ENCODE measurements at regions not wholly inside any gene's neighbourhood (a gene's known extent, or its start where the extent isn't known, plus 50 kb on each side); places are given as distances from the start of the nearest gene placed in this dataset.

DNA sequence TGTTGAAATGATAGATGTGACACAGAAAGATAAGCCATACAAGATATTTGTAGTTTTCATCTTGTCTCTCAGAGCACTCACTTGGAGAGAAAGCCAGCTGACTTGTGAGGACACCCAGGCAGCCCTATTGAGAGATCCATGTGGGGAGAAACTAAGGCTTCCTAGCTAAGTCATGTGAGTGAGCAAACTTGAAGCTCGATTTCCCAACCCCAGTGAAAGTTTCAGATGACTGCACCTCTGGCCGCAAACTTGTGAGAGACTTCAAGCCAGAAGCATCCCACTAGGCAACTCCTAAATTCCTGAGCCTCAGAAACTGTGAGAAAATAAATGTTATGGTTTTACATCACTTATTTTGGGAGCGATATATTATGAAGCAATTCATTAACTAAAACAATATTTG, 832.3 kb downstream of the LTN1 start:
- H3K4me1 ChIP-seq: no peaks in the 10 kb centered on the region
- no peaks in the 10 kb centered on the region for H3K36me3 ChIP-seq
- no peak overlapping the region for H3K4me3 ChIP-seq
- no peaks in the 10 kb centered on the region for H3K27me3 ChIP-seq
- H3K4me2 ChIP-seq: no peak overlapping the region
- H3K27ac ChIP-seq: no peak overlapping the region
- H3K9ac ChIP-seq: no peak overlapping the region
- no peaks in the 10 kb centered on the region for H4K20me1 ChIP-seq
- TF ChIP-seq Cebpa-rat (IDR thresholded peaks at IDR 0.05): no peak
- no peaks in the 10 kb centered on the region for H3K9me3 ChIP-seq

DNA sequence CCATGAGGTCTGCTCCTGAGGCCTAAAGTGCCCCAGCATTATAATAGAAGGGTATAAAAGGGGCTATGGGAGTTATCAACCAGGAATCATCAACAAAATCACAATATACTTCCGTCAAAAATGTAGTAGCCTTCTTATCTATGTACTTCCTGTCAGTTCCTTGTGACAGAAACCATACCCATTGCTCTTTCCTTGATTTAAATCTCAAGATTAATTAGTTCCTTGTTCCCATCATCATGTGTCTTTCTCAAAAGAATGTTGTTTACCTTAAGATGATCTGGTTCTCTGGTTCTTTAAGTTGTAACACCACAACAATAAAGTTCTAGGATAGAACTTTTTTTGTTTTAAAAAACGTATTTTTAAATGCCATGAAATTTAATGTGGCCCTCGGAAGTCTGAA, 833.3 kb downstream of the LTN1 start:
- Histone ChIP-seq H3K27me3 (no peaks in the 10 kb centered on the region), H3K4me3 (no peak overlapping the region), H3K36me3 (no peaks in the 10 kb centered on the region), H3K27ac (no peak overlapping the region), H3K9ac (no peak overlapping the region), H3K4me1 (no peaks in the 10 kb centered on the region), H3K9me3 (no peaks in the 10 kb centered on the region), H3K4me2 (no peak overlapping the region), H4K20me1 (no peaks in the 10 kb centered on the region)
- no peak for TF ChIP-seq Cebpa-rat (IDR thresholded peaks at IDR 0.05)

DNA sequence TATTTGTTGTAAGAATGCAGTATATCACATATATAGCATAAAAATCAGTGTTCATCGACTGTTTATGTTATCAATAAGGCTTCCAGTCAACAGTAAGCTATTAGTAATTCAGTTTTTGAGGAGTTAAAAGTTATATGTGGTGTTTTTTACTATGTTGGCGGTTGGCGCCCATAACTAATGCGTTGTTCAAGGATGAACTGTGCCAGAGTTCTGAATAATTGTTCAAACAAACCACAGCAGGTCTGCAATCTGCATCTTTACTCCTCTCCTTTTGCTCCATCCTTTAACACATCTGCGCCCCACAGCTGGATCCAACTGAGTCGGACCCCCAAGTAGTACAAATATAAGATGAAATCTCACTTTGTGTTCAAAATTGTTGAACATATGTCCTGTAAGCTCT, 836.1 kb downstream of the LTN1 start:
- Histone ChIP-seq H3K27ac (no peak overlapping the region), H3K9ac (no peak overlapping the region), H3K27me3 (no peaks in the 10 kb centered on the region), H3K4me2 (no peak overlapping the region), H3K36me3 (no peaks in the 10 kb centered on the region), H3K9me3 (no peaks in the 10 kb centered on the region), H3K4me1 (no peaks in the 10 kb centered on the region), H4K20me1 (no peaks in the 10 kb centered on the region), H3K4me3 (no peak overlapping the region)
- no peak for TF ChIP-seq Cebpa-rat (IDR thresholded peaks at IDR 0.05)

DNA sequence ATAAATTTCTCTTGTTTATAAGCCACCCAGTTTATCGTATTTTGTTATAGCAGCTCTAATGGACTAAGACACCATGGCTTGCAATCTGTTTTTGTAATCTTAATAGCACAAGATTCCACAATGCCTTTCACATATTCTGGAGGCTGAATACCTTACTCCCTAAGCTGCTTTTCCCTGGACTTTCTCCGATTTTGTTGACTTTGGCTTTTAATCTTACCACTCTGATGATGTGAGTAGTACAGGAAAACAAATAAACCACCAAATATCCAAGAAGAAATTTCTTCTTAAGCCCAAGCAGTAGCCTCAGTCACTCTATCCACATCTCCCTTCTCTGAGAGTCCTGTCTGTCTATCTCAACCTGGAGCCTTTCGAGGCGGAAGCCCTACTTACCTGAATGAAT, 838.6 kb downstream of the LTN1 start:
- Histone ChIP-seq H3K27me3 (no peaks in the 10 kb centered on the region), H3K9me3 (no peaks in the 10 kb centered on the region), H3K27ac (no peak overlapping the region), H3K4me2 (no peak overlapping the region), H3K9ac (no peak overlapping the region), H3K36me3 (no peaks in the 10 kb centered on the region), H3K4me3 (no peak overlapping the region), H3K4me1 (no peaks in the 10 kb centered on the region), H4K20me1 (no peaks in the 10 kb centered on the region)
- no peak for TF ChIP-seq Cebpa-rat (IDR thresholded peaks at IDR 0.05)

DNA sequence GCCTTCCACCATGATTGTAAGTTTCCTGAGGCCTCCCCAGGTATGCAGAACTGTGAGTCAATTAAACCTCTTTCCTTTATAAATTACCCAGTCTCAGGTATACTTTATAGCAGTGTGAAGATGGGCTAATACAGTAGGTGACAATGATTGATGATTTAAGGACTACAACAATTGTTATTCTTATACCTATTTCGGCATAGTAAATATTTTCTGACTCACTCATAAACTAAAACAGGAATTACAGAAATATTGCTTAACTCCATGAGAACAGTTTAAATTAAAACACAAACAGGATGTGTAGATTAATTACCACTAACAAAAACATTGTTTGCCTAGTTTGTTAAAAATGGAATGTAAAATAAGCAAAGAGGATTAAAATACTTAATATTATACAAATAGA, 839.9 kb downstream of the LTN1 start:
- no peaks in the 10 kb centered on the region for H3K4me1 ChIP-seq
- no peak overlapping the region for H3K4me3 ChIP-seq
- no peaks in the 10 kb centered on the region for H3K36me3 ChIP-seq
- H3K4me2 ChIP-seq: no peak overlapping the region
- no peaks in the 10 kb centered on the region for H3K9me3 ChIP-seq
- H3K9ac ChIP-seq: no peak overlapping the region
- no peaks in the 10 kb centered on the region for H3K27me3 ChIP-seq
- TF ChIP-seq Cebpa-rat (IDR thresholded peaks at IDR 0.05): no peak
- no peaks in the 10 kb centered on the region for H4K20me1 ChIP-seq
- H3K27ac ChIP-seq: no peak overlapping the region

DNA sequence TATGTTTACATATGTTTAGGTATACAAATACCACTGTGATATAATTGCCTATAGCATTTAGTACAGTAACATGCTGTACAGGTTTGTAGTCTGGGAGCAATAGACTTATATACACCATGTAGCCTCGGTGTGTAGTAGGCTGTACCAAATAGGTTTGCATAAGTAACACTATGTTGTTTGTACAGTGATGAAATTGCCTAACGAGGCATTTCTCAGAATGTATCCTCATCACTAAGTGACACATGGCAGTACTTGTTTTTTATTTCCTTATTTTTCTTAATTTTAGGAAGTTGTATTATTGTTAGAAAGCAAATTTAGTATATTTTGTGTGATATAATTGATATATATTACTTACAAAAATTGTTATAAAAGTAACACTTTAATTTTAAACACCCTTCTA, 840.9 kb downstream of the LTN1 start:
- no peak overlapping the region for H3K4me3 ChIP-seq
- H3K4me1 ChIP-seq: no peaks in the 10 kb centered on the region
- TF ChIP-seq Cebpa-rat (IDR thresholded peaks at IDR 0.05): no peak
- no peak overlapping the region for H3K9ac ChIP-seq
- no peaks in the 10 kb centered on the region for H4K20me1 ChIP-seq
- H3K36me3 ChIP-seq: no peaks in the 10 kb centered on the region
- H3K9me3 ChIP-seq: no peaks in the 10 kb centered on the region
- H3K4me2 ChIP-seq: no peak overlapping the region
- no peaks in the 10 kb centered on the region for H3K27me3 ChIP-seq
- no peak overlapping the region for H3K27ac ChIP-seq

DNA sequence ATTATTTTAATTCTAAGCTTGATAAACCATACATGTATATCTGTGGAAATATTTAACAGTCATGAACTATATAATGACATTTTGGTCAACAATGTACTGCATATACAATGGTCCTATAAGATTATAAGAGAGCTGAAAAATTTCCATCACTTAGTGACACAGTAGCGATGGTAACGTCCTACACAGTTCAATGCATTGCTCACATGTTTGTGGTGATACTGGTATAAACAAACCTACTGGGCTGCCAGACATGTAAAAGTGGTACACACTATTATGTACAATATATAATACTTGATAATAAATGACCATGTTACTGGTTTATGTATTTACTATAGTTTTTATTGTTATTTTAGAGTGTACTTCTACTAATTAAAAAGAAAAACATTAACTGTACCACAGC, 841.9 kb downstream of the LTN1 start:
- no peaks in the 10 kb centered on the region for H3K9me3 ChIP-seq
- H3K4me3 ChIP-seq: no peak overlapping the region
- no peak overlapping the region for H3K4me2 ChIP-seq
- H4K20me1 ChIP-seq: no peaks in the 10 kb centered on the region
- H3K4me1 ChIP-seq: no peaks in the 10 kb centered on the region
- no peak overlapping the region for H3K27ac ChIP-seq
- no peaks in the 10 kb centered on the region for H3K36me3 ChIP-seq
- H3K9ac ChIP-seq: no peak overlapping the region
- H3K27me3 ChIP-seq: no peaks in the 10 kb centered on the region
- TF ChIP-seq Cebpa-rat (IDR thresholded peaks at IDR 0.05): no peak

DNA sequence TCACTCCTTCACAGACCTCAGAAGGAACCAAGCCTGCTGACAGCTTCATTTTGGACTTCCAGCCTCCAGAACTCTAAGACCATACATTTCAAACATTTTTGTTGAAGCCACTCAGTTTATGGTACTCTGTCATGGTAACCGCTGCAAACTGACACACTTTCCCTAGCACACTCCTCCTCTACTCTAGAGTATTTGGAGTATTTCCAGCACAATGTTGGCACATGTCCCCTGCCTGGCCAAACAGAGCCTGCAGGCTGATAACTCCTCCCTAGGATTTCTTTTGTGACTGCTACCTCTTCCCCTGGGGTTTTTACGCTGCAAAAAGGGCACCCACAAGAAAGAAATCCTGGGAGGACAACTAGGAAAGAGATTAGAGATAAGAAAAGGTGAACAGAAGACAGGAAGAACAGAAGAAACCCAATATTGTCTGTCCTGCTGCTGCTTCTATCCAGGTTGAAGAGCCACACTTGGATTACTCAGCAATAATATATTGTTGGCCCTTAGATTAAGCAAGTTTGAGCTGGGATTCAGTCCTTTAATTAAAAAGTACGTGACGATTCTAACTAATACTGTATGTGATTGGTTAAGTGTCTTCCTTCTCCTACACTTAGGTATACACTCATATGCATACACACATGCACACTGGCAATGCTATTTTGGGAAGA, 844.1 kb downstream of the LTN1 start:
- Histone ChIP-seq H3K9me3 (no peaks in the 10 kb centered on the region), H3K36me3 (no peaks in the 10 kb centered on the region), H4K20me1 (no peaks in the 10 kb centered on the region), H3K4me1 (no peaks in the 10 kb centered on the region), H3K4me2 (no peak overlapping the region), H3K4me3 (no peak overlapping the region), H3K9ac (no peak overlapping the region), H3K27ac (no peak overlapping the region), H3K27me3 (no peaks in the 10 kb centered on the region)
- TF ChIP-seq Cebpa-rat (IDR thresholded peaks at IDR 0.05): no peak

DNA sequence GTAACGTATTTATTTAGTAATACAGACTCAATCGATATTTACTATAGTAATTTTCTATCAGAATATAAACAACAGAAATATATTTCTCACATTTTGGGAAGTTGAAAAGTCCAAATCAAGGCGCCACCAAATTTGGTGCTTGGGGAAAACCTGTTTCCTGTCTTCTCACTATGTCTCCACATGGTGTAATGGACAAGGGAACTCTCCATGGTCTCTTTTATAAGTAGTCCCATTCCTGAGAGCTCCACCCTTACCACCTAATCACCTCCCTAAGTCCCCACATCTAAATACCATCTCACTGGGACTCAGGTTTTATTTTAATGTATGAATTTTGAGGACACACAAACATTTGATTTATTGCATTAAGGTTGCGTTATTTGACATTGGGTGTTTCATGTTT, 848.0 kb downstream of the LTN1 start:
- Histone ChIP-seq H3K9me3 (no peaks in the 10 kb centered on the region), H3K27ac (no peak overlapping the region), H3K9ac (no peak overlapping the region), H3K36me3 (no peaks in the 10 kb centered on the region), H3K27me3 (no peaks in the 10 kb centered on the region), H3K4me3 (no peak overlapping the region), H3K4me1 (no peaks in the 10 kb centered on the region), H3K4me2 (no peak overlapping the region), H4K20me1 (no peaks in the 10 kb centered on the region)
- no peak for TF ChIP-seq Cebpa-rat (IDR thresholded peaks at IDR 0.05)

DNA sequence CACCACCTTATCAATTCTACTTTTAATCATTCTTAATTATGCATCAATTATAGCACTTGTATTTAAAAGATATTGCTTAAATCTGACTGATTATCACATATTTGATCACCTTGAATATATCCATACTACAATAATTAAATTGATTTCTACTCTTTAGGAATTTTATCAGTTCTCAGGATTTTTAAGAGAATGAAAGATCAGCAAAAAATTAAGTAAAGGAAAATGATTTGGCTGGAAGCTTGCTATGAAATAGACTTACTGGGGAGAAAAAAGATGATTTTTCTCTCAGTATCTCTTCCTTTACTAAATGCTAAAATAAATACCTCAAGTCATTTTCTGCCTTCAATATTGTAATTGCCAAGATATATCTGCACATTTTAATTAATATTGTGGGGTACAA, 848.6 kb downstream of the LTN1 start:
- Histone ChIP-seq H3K9me3 (no peaks in the 10 kb centered on the region), H3K9ac (no peak overlapping the region), H3K4me3 (no peak overlapping the region), H4K20me1 (no peaks in the 10 kb centered on the region), H3K4me2 (no peak overlapping the region), H3K27me3 (no peaks in the 10 kb centered on the region), H3K36me3 (no peaks in the 10 kb centered on the region), H3K4me1 (no peaks in the 10 kb centered on the region), H3K27ac (no peak overlapping the region)
- no peak for TF ChIP-seq Cebpa-rat (IDR thresholded peaks at IDR 0.05)

DNA sequence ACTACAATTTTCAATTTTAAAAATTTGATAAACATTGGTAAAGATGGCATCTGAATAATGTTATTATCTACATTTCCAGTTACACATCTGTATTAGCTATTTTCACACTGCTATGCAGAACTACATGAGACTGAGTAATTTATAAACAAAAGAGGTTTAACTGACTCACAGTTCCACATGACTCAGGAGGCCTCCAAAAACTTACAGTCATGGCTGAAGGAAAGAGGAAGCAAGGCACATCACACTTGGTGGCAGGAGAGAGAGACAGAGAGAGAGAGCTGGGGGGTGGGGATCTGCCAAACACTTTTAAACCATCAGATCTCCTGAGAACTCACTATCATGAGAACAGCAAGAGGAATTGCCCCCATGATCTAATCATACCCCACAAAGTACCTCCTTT, 850.0 kb downstream of the LTN1 start:
- Histone ChIP-seq H3K9me3 (no peaks in the 10 kb centered on the region), H3K27ac (no peak overlapping the region), H3K4me1 (no peaks in the 10 kb centered on the region), H3K4me2 (no peak overlapping the region), H3K4me3 (no peak overlapping the region), H3K36me3 (no peaks in the 10 kb centered on the region), H3K9ac (no peak overlapping the region), H4K20me1 (no peaks in the 10 kb centered on the region), H3K27me3 (no peaks in the 10 kb centered on the region)
- no peak for TF ChIP-seq Cebpa-rat (IDR thresholded peaks at IDR 0.05)

Measured in BLaER1 (cell line).